NB4 (cell line): ENCODE measurements at regions not wholly inside any gene's neighbourhood (a gene's known extent, or its start where the extent isn't known, plus 50 kb on each side); places are given as distances from the start of the nearest gene placed in this dataset.

ENCODE experiments used
- MAX ChIP-seq: IDR thresholded peaks from 2 replicates; pipeline ENCODE4 v1.6.1; 2011; ENCODE audit warnings: low read depth, low read length
- MYC ChIP-seq: IDR thresholded peaks from 2 replicates; pipeline ENCODE4 v1.6.1; 2011; ENCODE audit warnings: low read depth, low read length
- POLR2A ChIP-seq: IDR thresholded peaks from 2 replicates; pipeline ENCODE4 v1.6.1; 2011; ENCODE audit warnings: mild to moderate bottlenecking; ENCODE audit not compliant: insufficient read length; ENCODE audit errors: extremely low read depth
- TF ChIP-seq, protein P1 (sequence below): IDR thresholded peaks from one replicate; pipeline ENCODE4 v1.5.1; 2012; ENCODE audit warnings: low read depth, low read length

GRCh38 chr5:124546643-124547042, 199.8 kb downstream of the ZNF608 start:
- TF ChIP-seq POLR2A (no peak), MYC (no peak), MAX (no peak)
- TF ChIP-seq, protein P1, sequence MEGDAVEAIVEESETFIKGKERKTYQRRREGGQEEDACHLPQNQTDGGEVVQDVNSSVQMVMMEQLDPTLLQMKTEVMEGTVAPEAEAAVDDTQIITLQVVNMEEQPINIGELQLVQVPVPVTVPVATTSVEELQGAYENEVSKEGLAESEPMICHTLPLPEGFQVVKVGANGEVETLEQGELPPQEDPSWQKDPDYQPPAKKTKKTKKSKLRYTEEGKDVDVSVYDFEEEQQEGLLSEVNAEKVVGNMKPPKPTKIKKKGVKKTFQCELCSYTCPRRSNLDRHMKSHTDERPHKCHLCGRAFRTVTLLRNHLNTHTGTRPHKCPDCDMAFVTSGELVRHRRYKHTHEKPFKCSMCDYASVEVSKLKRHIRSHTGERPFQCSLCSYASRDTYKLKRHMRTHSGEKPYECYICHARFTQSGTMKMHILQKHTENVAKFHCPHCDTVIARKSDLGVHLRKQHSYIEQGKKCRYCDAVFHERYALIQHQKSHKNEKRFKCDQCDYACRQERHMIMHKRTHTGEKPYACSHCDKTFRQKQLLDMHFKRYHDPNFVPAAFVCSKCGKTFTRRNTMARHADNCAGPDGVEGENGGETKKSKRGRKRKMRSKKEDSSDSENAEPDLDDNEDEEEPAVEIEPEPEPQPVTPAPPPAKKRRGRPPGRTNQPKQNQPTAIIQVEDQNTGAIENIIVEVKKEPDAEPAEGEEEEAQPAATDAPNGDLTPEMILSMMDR, result no peak
